Inflammatory macrophage treated with lipopolysaccharide for 1 hour (primary cell): ENCODE measurements at regions not wholly inside any gene's neighbourhood (a gene's known extent, or its start where the extent isn't known, plus 50 kb on each side); places are given as distances from the start of the nearest gene placed in this dataset.
A peak's percentile ranks its signal among the peaks of the same experiment; 100 is the strongest.
"Not testable (repeated sequence)": the region's sequence is repeated elsewhere in the genome, so short reads cannot be mapped to it uniquely, and the experiment has no call there.

Source experiments
- DNase-seq, 2 donors: peaks; one replicate each; pipeline ENCODE4 v3.0.0-alpha.2; 2020 to 2022

- no peak for DNase-seq
These were observed 375.6 kb upstream of the C11orf87 start for GRCh38 chr11:109046284-109046992.

DNA sequence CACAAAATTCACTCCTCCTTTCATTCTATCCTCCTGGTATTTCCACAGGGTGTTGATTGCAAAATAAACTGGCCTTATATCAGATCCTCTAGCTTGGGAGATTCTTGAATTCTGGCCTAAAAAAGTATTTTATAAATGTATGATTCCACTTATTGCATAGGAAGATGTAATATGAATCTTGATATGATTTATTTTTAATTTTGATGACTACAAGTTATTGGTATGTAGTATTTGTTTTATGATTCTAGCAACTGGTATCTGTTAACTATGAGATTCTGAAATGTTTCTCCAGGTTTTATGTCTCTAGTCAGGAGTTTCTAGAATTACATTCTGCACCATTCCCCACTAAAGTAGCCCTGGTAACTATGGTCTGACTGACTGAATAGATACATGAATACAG, 373.9 kb upstream of the C11orf87 start:
- DNase-seq, result no peak

- no peak for DNase-seq
These were observed 370.8 kb upstream of the C11orf87 start for GRCh38 chr11:109051200-109051599.

GRCh38 chr11:109059402-109059801, 362.6 kb upstream of the C11orf87 start:
- DNase-seq, result no peak

DNA sequence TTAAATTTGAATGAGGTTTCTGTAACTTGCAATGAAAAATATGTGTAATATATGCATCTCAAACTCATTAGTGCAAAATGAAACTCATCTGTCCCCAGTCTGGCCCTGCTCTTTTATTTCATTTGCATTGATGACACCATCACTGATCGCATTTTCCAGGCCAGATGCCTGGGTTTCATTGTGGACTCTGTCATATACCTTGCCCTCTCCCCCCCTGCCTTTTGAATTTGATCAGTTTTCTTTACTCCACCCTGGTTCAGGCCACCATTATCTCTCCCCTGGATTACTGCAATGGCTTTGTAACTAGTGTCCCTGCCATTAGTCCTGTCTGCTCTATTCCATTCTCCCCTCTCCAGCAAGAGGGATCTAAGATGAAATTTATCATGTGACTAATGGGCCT, 360.6 kb upstream of the C11orf87 start:
- DNase-seq, result no peak

DNA sequence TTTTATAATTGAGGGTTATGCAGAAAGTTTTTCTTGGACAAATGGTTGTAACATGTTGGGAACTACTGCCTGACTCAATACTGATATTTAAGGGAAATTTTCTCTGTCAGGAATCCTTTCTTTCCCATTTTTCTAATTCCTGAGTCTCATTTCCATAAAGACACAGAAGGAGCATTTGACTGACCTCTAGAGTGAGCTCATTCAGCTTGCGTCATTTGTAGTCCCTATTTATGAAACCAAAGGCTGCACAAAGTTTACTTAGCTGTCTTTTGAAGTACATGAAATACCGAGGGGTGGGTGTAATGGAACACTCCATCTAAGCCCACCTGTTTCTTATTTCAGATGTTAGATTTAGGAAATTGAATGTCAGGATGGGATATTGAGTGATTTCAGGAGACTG, 359.5 kb upstream of the C11orf87 start:
- DNase-seq, result peak in 1 of 2 donors; percentile 4

GRCh38 chr11:109062871-109063270, 359.1 kb upstream of the C11orf87 start:
- DNase-seq, result no peak

DNA sequence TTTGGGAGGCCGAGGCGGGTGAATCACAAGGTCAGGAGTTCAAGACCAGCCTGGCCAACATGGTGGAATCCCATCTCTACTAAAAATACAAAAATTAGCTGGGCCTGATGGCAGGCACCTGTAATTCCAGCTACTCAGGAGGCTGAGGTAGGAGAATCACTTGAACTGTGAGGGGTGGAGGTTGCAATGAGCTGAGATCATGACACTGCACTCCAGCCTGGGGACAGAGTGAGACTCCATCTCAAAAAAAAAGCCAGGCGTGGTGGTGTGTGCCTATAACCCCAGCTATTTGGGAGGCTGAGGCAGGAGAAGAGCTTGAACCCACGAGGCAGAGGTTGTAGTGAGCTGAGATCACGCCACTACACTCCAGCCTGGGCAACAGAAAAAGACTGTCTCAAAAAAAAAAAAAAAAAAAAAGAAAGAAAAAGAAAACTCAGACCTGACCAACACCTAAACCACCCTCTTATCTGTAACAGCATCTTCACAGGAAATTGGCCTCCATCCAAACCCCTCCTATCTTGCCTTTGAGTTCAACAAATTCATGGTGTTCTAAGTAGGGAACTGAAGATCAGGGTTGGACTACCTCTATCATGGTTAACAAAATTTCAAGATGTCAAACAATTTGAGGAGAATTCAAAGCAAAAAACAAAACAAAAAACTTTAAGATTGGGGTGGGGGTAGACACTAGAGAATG, 357.2 kb upstream of the C11orf87 start:
- not testable (repeated sequence) for DNase-seq

DNA sequence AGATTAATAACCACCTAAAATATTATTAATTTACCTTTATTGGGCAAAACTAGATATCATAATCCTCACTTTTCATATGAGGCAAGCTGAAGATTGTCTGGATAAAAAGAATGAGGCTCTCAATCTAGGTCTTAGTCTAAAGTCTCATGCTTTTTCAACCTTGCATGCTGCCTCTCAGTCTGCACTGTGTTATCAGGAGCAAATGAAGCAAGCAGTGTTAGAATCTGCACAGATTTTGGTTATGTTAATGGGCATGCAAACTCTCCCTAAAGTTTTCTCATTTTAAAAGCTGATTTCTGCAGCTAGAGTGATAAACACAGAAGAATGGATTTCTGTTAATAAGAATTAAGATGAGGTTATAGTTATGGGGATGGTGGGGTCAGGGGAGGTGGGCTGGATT, 350.7 kb upstream of the C11orf87 start:
- no peak for DNase-seq

- DNase-seq, result no peak
These were observed 350.1 kb upstream of the C11orf87 start for GRCh38 chr11:109071712-109072524.

- DNase-seq, result no peak
These were observed 348.8 kb upstream of the C11orf87 start for GRCh38 chr11:109073032-109073822.

GRCh38 chr11:109075976-109076375, 346.0 kb upstream of the C11orf87 start:
- no peak for DNase-seq

DNA sequence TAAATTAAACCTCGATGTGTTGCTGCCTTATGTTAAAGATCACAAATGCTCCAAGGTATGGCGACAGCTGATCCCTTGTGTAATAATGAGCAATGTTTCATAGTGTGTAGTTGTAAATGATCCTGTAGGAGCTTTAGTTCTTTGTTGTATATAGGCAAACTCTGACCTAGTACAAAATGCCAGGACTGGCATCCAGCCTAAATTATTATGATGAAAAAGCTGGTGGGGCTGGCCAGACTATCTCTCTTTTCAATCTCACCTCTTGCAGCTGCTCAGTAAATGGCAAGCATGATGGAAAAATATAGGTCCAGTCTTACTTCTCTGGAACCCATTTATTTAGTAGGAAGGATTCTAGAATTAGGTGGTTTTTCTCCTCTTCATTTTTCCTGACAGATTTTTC, 345.1 kb upstream of the C11orf87 start:
- no peak for DNase-seq

- no peak for DNase-seq
These were observed 344.6 kb upstream of the C11orf87 start for GRCh38 chr11:109077291-109077920.

DNA sequence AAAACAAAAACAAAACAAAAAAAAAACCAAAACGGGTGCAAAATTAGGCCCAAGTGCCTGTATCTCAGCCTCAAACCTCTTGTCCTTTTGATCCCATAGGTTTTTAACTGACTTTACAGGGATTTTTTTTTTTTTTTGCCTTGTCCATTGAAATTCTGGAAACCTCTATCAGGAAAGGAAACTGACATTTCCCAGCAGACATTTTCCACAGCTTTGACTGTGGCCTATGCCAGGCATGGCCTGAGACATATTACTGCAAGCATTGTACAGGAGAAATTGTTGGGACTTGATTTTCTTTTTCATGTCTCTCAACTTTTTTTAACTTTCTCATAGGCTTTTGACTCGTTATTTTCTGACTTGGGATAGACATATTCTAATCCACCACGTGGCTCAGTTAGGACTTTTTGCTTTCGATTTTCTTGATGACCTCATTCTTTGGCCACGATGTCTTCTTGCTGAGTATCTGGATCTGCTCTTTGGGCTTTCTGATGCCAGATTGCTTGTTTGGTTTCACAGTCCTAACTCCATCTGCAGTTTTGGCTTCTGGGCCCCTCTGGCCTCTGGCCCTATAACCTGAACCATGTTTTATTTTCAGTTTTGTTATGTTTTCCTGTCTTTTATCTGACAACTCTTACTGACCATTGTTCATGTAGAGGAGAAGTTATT, 336.1 kb upstream of the C11orf87 start:
- DNase-seq, result no peak

- no peak for DNase-seq
These were observed 335.1 kb upstream of the C11orf87 start for GRCh38 chr11:109086931-109087330.

- no peak for DNase-seq
These were observed 333.9 kb upstream of the C11orf87 start for GRCh38 chr11:109088086-109088485.

DNA sequence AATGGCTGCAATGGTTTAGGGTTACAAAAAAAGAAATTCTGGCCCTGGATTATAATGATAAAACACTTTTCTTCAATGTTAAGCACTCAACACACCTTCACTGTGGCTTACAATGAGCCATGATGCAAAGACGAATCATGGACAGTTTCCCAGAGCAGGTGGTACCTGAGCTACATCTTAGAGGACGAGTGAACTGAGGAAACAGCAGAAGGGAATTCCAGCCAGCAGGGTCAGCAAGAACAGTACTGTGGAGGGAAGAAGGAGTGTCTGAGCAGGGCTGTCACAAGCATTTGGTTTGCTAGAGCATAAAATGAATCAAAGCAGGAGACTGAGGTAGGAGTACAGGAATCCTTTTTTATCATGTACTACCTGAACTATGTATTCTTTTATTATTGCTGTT, 332.8 kb upstream of the C11orf87 start:
- DNase-seq, result no peak

- no peak for DNase-seq
These were observed 328.6 kb upstream of the C11orf87 start for GRCh38 chr11:109093354-109093753.

DNA sequence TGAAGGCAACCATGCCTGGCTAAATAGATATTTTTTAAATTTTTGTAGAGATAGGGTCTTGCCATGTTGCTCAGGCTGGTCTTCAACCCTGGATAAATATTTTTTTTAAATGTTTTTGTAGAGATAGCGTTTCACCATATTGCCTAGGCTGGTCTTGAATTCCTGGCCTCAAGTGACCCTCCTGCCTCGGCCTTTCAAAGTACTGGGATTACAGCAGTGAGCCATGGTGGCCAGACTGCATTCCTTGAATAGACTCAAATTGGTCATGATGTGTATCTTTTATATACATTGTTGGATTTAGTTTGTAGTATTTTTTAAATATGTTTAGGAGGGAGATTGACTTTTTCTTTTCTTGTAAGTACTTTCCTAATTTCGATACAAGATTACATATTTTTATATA, 325.7 kb upstream of the C11orf87 start:
- DNase-seq, result no peak

- no peak for DNase-seq
These were observed 315.7 kb upstream of the C11orf87 start for GRCh38 chr11:109106151-109106906.
